Lung (tissue), 11 donors: ENCODE measurements at regions not wholly inside any gene's neighbourhood (a gene's known extent, or its start where the extent isn't known, plus 50 kb on each side); places are given as distances from the start of the nearest gene placed in this dataset.

Experiments
- ATAC-seq: fragments of 200-7000 bp; cut with Tn5 transposase; one replicate; pipeline ENCODE4 v1.9.1; 2020; ENCODE audit warnings: moderate number of reproducible peaks; ENCODE audit not compliant: insufficient read depth, low FRiP score
- DNase-seq, 3 donors: peaks; one replicate each; pipeline ENCODE4 v3.0.0-alpha.2; 2013 to 2017
- H3K27ac ChIP-seq, 2 donors: one replicate each; pipeline ENCODE4 v1.5.1; 2013; ENCODE audit warnings: mild to moderate bottlenecking in 2 of 2, moderate library complexity in 2 of 2, control low read depth in 1 of 2, inconsistent platforms in 1 of 2, low read depth in 1 of 2, low read length in 1 of 2
- H3K27me3 ChIP-seq, 3 donors: one replicate each; pipeline ENCODE4 v1.5.1; 2013; ENCODE audit warnings: low read length in 2 of 3; ENCODE audit not compliant: control insufficient read depth in 3 of 3, insufficient read depth in 3 of 3
- H3K36me3 ChIP-seq, 4 donors: one replicate each; pipeline ENCODE4 v1.5.1; 2013; ENCODE audit warnings: low read length in 4 of 4, mild to moderate bottlenecking in 1 of 4, moderate library complexity in 1 of 4; ENCODE audit not compliant: control insufficient read depth in 4 of 4, insufficient read depth in 4 of 4
- H3K4me1 ChIP-seq, 5 donors: one replicate each; pipeline ENCODE4 v1.5.1; 2013; ENCODE audit warnings: low read length in 5 of 5, mild to moderate bottlenecking in 2 of 5, moderate library complexity in 1 of 5; ENCODE audit not compliant: control insufficient read depth in 5 of 5, insufficient read depth in 5 of 5
- H3K4me3 ChIP-seq: one replicate; pipeline ENCODE4 v1.5.1; 2013; ENCODE audit warnings: mild to moderate bottlenecking, control low read depth, moderate library complexity
- H3K9ac ChIP-seq, 2 donors: one replicate each; pipeline ENCODE4 v1.5.1; 2013; ENCODE audit warnings: low read length in 2 of 2, control low read depth in 1 of 2; ENCODE audit not compliant: insufficient read depth in 1 of 2
- H3K9me3 ChIP-seq, 4 donors: one replicate each; pipeline ENCODE4 v1.5.1; 2013; ENCODE audit warnings: low read length in 3 of 4, mild to moderate bottlenecking in 1 of 4, moderate library complexity in 1 of 4; ENCODE audit not compliant: control insufficient read depth in 4 of 4, insufficient read depth in 3 of 4
- WGBS, 2 donors: extraction: QIAGEN DNeasy Blood & Tissue Kit; methylation state at CpG; one replicate each; pipeline ENCODE4 v1.1.7; 2013; 5-methylcytosine and 5-hydroxymethylcytosine counted together
- TF ChIP-seq, protein P1 (sequence below): IDR thresholded peaks from 2 replicates; pipeline ENCODE4 v1.5.1; 2012; ENCODE audit warnings: mild to moderate bottlenecking; ENCODE audit errors: control extremely low read depth, extremely low read depth
- donor health status: control.
- donor health status: control.
- donor health status: Bipolar disorder and iron deficiency.
- donor health status: healthy.
- donor health status: DM: yes; HTN: yes; CAD: no.

DNA sequence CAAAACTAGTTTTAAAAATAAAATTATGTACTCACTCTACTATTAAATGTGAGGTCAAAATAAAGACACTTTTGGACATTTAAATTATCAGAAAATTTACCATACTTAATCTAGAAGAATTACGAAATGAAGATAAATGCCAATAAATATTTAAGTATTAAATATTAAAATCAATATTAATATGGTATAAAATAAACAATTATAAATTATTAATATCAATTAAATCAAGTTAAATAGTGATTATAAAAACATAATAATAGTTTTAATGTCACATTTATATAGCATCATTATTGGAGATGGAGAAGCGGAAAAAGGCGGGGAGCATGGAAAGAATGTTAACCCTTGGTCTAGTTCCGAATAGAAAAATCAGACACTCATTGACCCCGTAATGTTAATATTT, 224.3 kb upstream of the MDGA2 start:
- Histone ChIP-seq H3K27ac (no peak overlapping the region), H3K9ac (no peak overlapping the region), H3K36me3 (no peaks in the 10 kb centered on the region), H3K27me3 (no peaks in the 10 kb centered on the region), H3K4me1 (no peaks in the 10 kb centered on the region), H3K9me3 (peaks cover 0 to 3% (median 0%) of the 10 kb centered on the region in 4 donors), H3K4me3 (no peak overlapping the region)
- no peak for ATAC-seq
- TF ChIP-seq, protein P1, sequence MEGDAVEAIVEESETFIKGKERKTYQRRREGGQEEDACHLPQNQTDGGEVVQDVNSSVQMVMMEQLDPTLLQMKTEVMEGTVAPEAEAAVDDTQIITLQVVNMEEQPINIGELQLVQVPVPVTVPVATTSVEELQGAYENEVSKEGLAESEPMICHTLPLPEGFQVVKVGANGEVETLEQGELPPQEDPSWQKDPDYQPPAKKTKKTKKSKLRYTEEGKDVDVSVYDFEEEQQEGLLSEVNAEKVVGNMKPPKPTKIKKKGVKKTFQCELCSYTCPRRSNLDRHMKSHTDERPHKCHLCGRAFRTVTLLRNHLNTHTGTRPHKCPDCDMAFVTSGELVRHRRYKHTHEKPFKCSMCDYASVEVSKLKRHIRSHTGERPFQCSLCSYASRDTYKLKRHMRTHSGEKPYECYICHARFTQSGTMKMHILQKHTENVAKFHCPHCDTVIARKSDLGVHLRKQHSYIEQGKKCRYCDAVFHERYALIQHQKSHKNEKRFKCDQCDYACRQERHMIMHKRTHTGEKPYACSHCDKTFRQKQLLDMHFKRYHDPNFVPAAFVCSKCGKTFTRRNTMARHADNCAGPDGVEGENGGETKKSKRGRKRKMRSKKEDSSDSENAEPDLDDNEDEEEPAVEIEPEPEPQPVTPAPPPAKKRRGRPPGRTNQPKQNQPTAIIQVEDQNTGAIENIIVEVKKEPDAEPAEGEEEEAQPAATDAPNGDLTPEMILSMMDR: no peak
- 74 to 76% methylated on average over 5 of the region's 5 CpGs for WGBS, 2 donors
- no peak for DNase-seq

GRCh38 chr14:47874350-47874749, 198.9 kb upstream of the MDGA2 start:
- Histone ChIP-seq H3K9me3 (peaks cover 0 to 2% (median 0%) of the 10 kb centered on the region in 4 donors), H3K9ac (no peak overlapping the region), H3K36me3 (no peaks in the 10 kb centered on the region), H3K4me3 (no peak overlapping the region), H3K27me3 (no peaks in the 10 kb centered on the region), H3K27ac (no peak overlapping the region), H3K4me1 (no peaks in the 10 kb centered on the region)
- DNase-seq (no peak), ATAC-seq (no peak)
- WGBS, 2 donors: 93% methylated on average over 7 of the region's 7 CpGs
- TF ChIP-seq, protein P1: no peak

DNA sequence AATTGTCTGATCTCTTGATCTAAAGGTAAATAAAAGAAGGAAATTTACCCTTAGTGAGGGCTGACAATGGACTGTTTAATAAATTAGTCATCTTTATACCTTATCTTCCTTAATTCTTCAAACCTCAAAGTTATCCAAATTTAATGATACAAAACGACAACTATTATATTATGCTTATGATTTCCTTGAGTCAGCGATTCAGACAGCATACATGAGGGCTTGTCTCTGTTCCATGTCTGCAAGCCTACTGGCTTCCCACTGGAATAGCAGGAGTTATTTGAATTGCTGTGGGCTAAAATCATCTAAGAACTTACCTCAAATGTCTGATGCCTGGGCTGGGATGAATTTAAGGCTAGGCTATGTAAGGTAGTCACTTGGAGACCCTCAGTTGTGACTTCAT, 197.2 kb upstream of the MDGA2 start:
- H3K36me3 ChIP-seq: no peaks in the 10 kb centered on the region
- no peaks in the 10 kb centered on the region for H3K27me3 ChIP-seq
- ATAC-seq (no peak), DNase-seq (no peak)
- WGBS, 2 donors: 82 to 92% methylated on average over 2 of the region's 2 CpGs
- peaks cover 0 to 2% (median 0%) of the 10 kb centered on the region in 4 donors for H3K9me3 ChIP-seq
- TF ChIP-seq, protein P1: no peak
- H3K4me3 ChIP-seq: no peak overlapping the region
- H3K4me1 ChIP-seq: no peaks in the 10 kb centered on the region
- no peak overlapping the region for H3K27ac ChIP-seq
- H3K9ac ChIP-seq: no peak overlapping the region

- Histone ChIP-seq H3K4me1 (no peaks in the 10 kb centered on the region), H3K9me3 (no peaks in the 10 kb centered on the region), H3K36me3 (no peaks in the 10 kb centered on the region), H3K4me3 (no peak overlapping the region), H3K27me3 (no peaks in the 10 kb centered on the region), H3K9ac (no peak overlapping the region), H3K27ac (no peak overlapping the region)
- ATAC-seq (no peak), DNase-seq (no peak)
- TF ChIP-seq, protein P1: no peak
Observed at GRCh38 chr14:47863441-47863840, 188.0 kb upstream of the MDGA2 start.
